ENCODE measurements at regions not wholly inside any gene's neighbourhood (a gene's known extent, or its start where the extent isn't known, plus 50 kb on each side); places are given as distances from the start of the nearest gene placed in this dataset.

DNA sequence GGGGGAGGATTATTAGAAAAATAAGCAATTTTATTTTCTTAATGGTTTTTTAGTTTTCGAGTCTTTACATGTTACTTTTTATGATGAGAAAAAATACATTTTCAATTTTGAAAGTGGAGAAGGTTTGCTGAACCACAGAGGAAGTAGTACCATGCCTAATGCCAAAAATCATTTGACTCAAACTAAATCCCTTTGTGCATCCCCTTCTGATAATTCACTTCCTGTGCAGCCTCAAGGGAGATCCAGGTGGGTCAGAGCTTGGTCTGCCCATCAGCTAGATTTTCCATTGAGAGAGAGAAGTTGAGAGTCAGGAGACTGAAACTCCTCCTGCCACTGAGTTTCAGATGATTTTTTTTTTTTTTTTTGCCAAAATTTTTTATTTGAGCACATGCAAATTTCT, 571.7 kb downstream of the LIG4 start:
- no peaks in the 10 kb centered on the region for H3K4me1 ChIP-seq (ENCODE audit: insufficient read depth, low read length, poor library complexity, severe bottlenecking)

GRCh38 chr13:107642831-107643230, 572.5 kb downstream of the LIG4 start:
- Histone ChIP-seq H4K20me1 (ENCODE audit: insufficient read depth, low read length, poor library complexity, severe bottlenecking) (no peaks in the 10 kb centered on the region), H3K27me3 (ENCODE audit: insufficient read depth, low read length, poor library complexity, severe bottlenecking) (no peaks in the 10 kb centered on the region), H3K4me2 (ENCODE audit: low read depth, low read length, poor library complexity, severe bottlenecking) (no peak overlapping the region), H3K9me2 (replicated peaks; ENCODE audit: low read depth, low read length) (no peaks in the 10 kb centered on the region), H3K9ac (ENCODE audit: low read depth, low read length, poor library complexity, severe bottlenecking) (no peak overlapping the region), H3K9me3 (ENCODE audit: insufficient read depth, low read depth, low read length) (no peaks in the 10 kb centered on the region), H3K4me3 (ENCODE audit: low read length, poor library complexity, severe bottlenecking) (no peak overlapping the region), H3K4me1 (ENCODE audit: insufficient read depth, low read length, poor library complexity, severe bottlenecking) (no peaks in the 10 kb centered on the region), H3K36me3 (ENCODE audit: insufficient read depth, low read length) (no peaks in the 10 kb centered on the region), H3K79me2 (ENCODE audit: insufficient read depth, low read length) (no peaks in the 10 kb centered on the region), H3F3A (ENCODE audit: low read depth) (no peaks in the 10 kb centered on the region), H2AFZ (ENCODE audit: low read length) (no peak overlapping the region)
- TF ChIP-seq CTCF (conservative IDR thresholded peaks at IDR 0.05; ENCODE audit: low read length) = no peak
- no peak for TF ChIP-seq EZH2phosphoT487 (IDR thresholded peaks at IDR 0.05; ENCODE audit: borderline replicate concordance)

More for the DNA sequence above, 571.7 kb downstream of the LIG4 start:
- H3K9ac ChIP-seq (ENCODE audit: low read depth, low read length, poor library complexity, severe bottlenecking) = no peak overlapping the region
- H3K9me2 ChIP-seq (replicated peaks; ENCODE audit: low read depth, low read length) = no peaks in the 10 kb centered on the region
- H3F3A ChIP-seq (ENCODE audit: low read depth) = no peaks in the 10 kb centered on the region
- no peaks in the 10 kb centered on the region for H3K27me3 ChIP-seq (ENCODE audit: insufficient read depth, low read length, poor library complexity, severe bottlenecking)
- H3K4me3 ChIP-seq (ENCODE audit: low read length, poor library complexity, severe bottlenecking) = no peak overlapping the region
- TF ChIP-seq EZH2phosphoT487 (IDR thresholded peaks at IDR 0.05; ENCODE audit: borderline replicate concordance) = no peak
- TF ChIP-seq CTCF (conservative IDR thresholded peaks at IDR 0.05; ENCODE audit: low read length) = no peak
- no peak overlapping the region for H3K4me2 ChIP-seq (ENCODE audit: low read depth, low read length, poor library complexity, severe bottlenecking)
- no peaks in the 10 kb centered on the region for H3K79me2 ChIP-seq (ENCODE audit: insufficient read depth, low read length)
- no peak overlapping the region for H2AFZ ChIP-seq (ENCODE audit: low read length)
- no peaks in the 10 kb centered on the region for H4K20me1 ChIP-seq (ENCODE audit: insufficient read depth, low read length, poor library complexity, severe bottlenecking)
- H3K9me3 ChIP-seq (ENCODE audit: insufficient read depth, low read depth, low read length) = no peaks in the 10 kb centered on the region
- no peaks in the 10 kb centered on the region for H3K36me3 ChIP-seq (ENCODE audit: insufficient read depth, low read length)

DNA sequence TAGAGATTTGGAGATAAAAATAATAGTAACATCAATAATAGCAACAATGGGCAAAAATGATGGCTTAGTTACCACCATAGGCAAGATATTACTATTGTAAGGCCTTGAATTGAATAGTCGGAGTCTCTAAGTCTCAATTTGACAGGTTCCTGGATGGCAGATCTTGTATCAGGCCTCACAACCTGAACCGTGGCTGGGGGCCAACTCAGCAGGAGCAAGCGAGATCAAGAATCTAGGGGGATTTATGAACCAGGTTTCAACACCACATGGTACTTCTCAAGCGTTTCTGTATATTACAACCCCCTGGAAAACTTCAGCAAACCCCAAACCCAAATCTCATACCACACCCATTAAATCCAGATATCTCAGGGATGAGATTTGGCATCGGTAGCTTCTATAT, 573.8 kb downstream of the LIG4 start:
- H3K9me3 ChIP-seq (ENCODE audit: insufficient read depth, low read depth, low read length) = no peaks in the 10 kb centered on the region
- H3F3A ChIP-seq (ENCODE audit: low read depth) = no peaks in the 10 kb centered on the region
- H3K9ac ChIP-seq (ENCODE audit: low read depth, low read length, poor library complexity, severe bottlenecking) = no peak overlapping the region
- no peaks in the 10 kb centered on the region for H3K36me3 ChIP-seq (ENCODE audit: insufficient read depth, low read length)
- no peak for TF ChIP-seq EZH2phosphoT487 (IDR thresholded peaks at IDR 0.05; ENCODE audit: borderline replicate concordance)
- no peak for TF ChIP-seq CTCF (conservative IDR thresholded peaks at IDR 0.05; ENCODE audit: low read length)
- no peak overlapping the region for H2AFZ ChIP-seq (ENCODE audit: low read length)
- H3K9me2 ChIP-seq (replicated peaks; ENCODE audit: low read depth, low read length) = no peaks in the 10 kb centered on the region
- H3K4me1 ChIP-seq (ENCODE audit: insufficient read depth, low read length, poor library complexity, severe bottlenecking) = no peaks in the 10 kb centered on the region
- H4K20me1 ChIP-seq (ENCODE audit: insufficient read depth, low read length, poor library complexity, severe bottlenecking) = no peaks in the 10 kb centered on the region
- H3K4me2 ChIP-seq (ENCODE audit: low read depth, low read length, poor library complexity, severe bottlenecking) = no peak overlapping the region
- H3K27me3 ChIP-seq (ENCODE audit: insufficient read depth, low read length, poor library complexity, severe bottlenecking) = no peaks in the 10 kb centered on the region
- no peak overlapping the region for H3K4me3 ChIP-seq (ENCODE audit: low read length, poor library complexity, severe bottlenecking)
- no peaks in the 10 kb centered on the region for H3K79me2 ChIP-seq (ENCODE audit: insufficient read depth, low read length)
